NCI-H82 treated with DMSO at 0.1 percent for 48 hours (cell line): ENCODE measurements at regions not wholly inside any gene's neighbourhood (a gene's known extent, or its start where the extent isn't known, plus 50 kb on each side); places are given as distances from the start of the nearest gene placed in this dataset.
"Not testable (repeated sequence)": the region's sequence is repeated elsewhere in the genome, so short reads cannot be mapped to it uniquely, and the experiment has no call there.

ENCODE experiments used
- DNase-seq: peaks from one replicate; lab custom pipeline; 2025; ENCODE audit not compliant: unreplicated experiment; lab: John Stamatoyannopoulos, UW

DNA sequence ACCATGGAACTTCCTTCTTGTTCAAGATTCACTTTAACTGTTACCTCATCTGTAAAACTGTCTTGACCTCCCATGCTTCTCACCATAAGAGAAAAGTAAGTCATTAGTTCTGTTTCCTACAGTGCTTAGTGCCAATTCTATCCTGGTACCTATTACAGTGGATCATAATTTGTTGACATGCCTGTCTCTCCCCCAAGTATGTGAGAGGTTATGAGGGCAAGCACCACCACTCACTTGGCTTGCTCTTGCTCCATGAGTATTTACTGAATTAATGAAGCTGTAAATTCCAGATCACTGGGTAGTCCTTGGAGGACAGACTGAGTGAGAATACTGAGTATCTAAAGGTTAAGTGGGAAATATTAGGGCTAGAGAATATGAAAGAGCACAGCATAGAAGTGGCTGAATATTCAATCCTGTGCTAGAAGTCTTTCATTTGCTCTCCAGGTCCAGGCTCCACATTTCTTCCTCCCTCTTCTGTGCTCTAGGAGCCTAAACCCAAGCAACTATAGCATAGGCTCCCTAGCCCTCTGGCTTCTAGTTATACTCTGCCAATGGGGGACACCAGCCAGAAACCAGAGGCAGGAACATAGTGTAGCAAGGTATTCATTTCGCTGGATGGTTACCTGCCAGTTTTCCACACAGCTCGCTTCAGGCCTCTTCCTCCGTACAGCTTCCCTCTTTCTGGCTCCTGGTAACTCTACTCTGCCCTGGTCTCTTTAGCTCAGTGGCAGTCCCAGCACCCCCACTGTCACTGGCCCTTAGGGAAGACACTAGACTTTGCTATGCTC, 118.2 kb upstream of the SLC5A12 start:
- DNase-seq, result no peak

DNA sequence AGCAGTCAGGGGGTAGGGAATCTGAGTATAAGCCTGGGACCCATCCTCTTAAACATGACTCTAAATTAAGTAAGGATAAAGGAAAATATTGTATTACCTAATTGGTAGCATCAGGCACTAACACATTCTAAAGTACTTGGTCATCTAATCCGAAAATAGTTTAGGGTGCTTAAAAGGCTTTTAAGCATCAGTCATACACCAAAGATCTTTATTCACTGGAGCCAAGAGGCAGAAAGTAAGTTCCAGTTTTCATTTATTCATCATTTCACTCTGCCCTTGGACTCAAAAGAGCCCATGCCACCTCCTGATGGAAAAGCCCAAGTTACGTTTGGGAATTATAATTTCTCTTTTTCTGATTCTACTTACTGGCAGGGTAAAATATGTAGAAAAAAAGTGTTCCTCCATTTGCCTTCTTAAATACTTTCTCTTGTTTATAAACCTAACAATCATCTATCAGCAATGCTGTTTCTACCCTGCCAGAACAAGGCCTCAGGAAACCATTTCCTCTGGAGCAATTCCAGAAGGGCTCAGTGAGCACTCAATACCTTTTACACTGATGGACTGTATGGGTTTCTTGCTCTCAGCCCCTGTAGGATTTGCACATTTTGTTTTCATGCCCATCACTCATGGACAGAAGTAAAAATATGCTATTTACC, 120.1 kb upstream of the SLC5A12 start:
- DNase-seq, result no peak

DNA sequence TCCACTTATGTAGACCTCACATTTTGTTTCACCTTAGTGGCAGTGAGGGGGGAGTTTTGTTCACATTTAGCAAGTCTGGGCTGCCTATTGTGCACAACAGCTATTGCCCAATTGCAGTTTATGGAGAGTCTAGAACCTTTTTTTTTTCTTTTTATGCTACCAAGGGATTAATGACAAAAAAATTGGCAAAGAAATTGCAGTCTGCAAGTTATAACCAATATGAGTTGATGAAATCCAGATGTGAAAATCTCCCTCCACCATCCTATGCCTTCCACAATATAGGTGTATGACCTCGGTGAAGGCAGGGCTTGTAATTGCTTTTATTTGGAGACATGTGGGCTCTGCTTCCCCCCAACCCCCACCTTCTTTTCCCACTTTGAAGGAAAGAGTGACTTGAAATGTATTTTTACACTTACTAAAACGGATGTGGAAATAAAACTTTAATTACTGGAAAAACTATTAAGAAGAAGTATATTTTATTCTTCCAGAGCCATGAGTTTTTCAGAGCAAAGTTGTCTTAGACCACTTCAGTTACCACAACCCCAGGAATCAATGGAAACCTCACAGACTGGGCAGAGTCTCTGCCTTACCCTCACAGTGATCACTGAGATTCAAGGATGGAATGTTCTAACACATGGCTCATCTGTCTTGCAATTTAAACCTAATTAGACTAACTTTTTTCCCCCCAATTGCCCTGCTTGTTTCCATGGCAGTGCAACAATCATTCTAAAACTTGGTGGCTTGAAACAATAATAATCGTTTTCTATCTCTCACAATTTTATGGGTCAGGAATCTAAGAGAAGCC, 120.8 kb upstream of the SLC5A12 start:
- no peak for DNase-seq

DNA sequence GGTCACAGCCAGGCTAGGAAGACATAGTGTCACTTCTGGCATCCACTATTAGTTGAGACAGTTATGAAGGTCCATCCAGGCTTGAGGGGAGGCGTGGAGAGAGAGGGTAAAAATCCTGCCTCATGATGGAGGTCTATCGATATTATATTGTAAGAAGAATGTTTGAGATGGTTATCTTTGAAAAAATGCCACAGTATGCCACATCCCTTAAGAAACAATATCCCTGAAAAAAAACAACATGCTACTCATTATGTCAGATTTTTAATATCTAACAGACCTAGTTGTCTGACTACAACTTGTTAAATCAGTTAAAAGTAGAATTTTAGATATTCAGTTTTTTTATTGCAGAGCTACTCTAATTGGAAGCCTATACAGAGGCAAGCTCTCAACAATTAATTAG, 121.7 kb upstream of the SLC5A12 start:
- no peak for DNase-seq

DNA sequence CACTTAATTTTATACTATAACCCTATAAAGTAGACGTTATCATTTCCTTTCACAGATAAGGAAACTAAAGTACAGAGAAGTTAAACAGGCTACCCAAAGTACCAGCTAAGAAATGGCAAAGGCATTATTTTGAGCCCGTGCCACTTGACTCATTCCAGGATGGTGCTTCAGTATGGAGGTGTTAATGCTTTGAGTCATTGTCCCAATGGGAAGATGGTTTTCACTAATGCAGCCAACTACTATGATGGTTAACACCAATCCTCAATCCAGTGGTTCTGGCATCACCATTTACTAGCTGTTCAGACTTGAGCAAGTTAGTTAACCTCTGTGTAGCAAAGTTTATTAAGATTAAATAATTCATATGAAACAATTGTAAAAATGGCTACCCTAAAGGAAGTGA, 123.1 kb upstream of the SLC5A12 start:
- DNase-seq, result no peak

DNA sequence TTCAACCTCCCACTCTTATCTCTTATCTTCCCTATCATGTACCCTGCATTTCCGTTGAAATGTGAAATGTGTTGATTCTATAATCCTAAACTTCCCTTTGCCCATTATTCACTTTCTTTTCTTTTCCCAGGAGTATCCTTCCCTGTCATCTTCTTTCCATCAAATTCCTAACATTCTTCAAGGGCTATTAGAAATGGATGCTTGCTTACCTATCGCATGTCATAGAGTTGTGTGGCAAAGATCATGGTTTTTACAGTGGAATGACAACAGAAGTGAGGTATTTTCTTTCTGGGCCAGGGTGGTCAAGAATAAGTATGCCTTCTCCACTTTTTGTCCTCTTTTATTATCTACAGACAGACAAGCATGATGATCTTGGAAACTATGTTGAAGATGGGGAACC, 124.4 kb upstream of the SLC5A12 start:
- no peak for DNase-seq

DNA sequence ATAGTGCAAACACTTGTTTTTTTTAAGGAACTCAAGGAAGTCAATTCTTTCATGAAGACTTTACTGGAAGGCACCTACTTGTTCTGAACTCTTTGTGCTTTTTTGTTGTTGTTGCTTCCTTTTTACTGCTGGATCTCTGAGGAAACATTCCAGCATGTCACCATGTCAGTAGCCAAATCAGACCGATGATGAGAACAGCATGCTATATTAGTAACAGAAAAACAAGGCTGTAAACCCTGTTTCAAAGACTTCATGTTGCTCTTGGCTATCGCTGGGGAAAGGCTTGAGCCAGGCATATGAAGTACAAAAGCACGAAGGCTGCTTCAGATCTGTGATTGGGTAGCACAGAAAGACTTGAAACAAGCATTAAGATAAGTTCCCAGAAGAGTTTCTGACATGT, 125.6 kb upstream of the SLC5A12 start:
- DNase-seq, result no peak

DNA sequence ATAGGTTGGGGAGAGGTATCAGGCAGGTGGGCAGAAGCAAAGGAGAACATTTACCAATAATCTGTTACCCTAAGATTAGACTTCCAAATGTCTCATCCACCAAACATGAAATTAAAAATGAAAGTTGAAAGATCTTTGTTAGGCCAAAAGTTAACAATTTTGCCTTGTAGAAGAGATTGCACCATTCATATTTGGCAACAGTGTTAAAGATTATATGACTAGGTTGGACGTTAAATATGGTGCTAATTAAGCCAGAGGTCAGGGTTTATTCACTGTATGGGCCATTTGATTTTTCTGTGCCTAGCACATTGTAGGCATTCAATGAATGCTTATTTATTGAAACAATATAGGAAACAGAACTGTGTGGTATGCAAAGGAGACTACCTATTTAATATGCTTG, 126.1 kb upstream of the SLC5A12 start:
- DNase-seq, result no peak

DNA sequence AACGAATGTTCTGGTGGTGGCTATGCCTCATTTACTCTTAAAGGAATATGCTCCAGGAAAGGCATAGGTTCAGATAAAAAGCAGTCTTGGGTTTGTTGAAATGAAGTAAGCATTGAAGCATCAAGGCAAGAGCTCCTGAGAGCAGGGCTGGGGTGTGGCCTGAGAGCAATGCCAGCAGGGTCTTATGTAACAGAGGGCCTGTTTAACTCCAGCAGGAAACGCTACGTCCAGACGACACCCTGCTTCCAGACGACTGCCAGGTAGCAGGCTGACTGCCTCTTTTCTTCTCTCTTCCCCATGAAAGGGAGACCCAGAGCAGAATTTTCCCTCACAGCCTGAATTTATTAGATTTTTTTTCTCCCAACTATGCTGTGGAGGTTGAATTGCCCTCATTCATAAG, 127.2 kb upstream of the SLC5A12 start:
- no peak for DNase-seq

DNA sequence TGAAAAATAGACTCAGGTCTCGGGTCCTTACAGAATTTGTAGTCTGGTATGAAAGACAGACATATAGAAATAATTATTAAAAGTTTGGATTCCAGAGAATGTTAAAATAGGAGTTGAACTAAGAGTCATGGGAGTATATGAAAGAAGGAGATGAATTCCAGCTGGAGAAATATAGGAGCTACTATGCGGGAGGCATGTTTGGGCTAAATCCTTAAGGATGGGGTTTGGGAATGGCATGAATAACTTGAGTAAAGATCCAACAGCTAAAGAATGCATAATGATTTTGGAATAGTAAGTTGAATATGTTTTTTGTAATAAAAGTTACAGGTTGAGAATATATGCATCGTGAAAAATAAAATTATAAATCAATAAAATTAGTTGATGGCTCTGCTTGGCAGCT, 129.4 kb upstream of the SLC5A12 start:
- no peak for DNase-seq

DNA sequence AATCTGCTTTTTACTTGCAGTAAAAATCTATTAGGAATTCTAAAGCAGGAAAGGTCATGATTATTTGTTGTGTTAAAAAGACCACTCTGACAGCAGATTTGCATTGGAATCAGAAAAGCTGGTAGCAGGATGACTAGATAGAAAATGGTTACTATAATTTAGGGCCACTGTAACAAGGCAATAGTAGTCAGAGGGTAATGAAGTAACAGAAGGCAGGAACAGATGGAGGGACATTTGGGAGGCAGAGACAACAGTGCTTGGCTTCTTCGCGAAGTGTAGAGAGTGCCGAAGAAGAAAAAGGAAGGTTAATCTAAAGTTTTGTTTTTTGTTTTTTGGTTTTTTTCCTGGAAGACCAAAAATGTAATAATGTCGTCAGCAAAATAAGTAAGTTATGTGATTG, 129.8 kb upstream of the SLC5A12 start:
- no peak for DNase-seq

DNA sequence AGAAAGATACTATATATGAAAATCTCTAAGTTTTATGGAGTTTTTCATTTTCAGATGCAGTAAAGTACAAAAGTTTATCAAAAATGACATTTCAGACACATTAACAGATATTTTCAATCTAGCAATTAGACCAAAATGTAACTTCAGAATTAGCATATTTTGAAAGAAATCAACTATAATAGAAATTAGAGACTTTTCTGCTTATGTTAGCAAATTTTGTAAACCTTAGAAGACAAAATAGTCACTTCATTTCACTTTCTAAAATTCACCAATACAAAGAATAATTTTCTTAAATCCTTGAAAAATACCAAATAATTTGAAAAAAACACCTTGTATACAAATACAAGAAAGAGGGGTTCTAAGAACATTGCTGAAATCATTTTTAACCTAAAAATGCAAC, 135.8 kb upstream of the FIBIN start:
- no peak for DNase-seq

DNA sequence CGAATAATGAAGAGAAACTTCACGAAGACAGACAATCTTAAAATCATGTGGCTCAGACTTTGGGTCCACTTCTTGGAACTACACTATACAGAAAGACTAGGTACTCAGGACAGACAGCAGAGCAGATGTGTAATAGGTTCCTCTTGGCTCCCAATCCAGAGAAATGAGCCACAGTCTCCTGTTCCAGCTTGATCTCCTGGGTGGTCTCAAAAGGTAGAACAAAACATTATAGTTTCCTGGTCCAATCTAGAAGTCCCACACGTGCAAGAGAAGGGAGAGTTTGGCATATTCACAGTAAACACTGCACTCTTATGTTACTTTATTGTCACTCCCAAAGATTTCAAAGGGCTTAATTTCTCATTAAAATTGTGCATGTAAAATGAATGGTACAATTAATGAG, 134.5 kb upstream of the FIBIN start:
- DNase-seq, result no peak

DNA sequence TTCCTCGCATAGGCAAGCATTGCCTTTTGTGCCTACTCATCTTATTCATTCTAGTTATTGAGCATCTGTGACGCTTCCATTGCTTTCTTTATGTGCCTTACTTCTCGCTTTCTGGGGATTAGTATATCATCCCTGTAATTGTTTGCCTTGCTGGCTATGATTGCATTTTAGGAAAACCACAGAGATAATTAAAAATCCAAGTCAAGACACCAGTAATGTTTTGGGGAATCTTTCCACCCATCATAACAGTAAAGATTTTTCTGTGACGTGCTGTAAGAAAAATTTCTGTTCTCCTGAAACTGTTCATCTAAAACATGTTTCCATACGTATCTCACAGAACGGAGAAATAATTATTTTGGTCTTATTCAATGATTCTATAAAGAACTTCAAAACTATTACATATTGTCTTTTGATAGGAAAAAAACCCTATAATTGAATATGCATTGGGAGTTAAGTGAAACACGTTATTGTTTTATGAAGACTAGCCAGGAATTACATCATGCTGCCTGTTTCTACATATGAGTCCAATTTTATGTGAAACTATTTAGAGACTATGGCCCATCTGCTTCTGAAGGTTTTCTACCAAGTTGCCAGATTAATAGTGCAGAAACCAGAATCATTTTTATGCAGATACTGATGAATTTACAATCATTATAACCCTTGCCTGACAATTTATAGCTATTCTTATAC, 133.7 kb upstream of the FIBIN start:
- no peak for DNase-seq

DNA sequence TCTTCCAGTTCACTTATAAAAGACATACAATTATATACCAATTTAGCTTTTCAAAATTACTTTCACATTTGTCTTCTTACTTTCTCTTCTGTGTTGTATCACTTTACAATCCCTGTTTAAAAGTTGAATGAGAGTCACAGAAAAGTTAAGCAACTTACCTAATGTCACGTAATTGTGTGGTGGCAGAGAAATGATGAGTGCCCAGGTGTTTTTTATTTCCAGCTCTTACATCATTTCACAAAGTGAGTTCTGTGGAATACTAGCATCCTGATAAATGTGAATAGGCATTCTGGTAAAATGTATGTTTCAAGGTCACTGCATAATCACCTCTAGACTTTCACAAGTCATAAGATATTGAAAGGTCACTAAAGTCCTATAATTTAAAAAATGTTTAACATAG, 133.0 kb upstream of the FIBIN start:
- no peak for DNase-seq

DNA sequence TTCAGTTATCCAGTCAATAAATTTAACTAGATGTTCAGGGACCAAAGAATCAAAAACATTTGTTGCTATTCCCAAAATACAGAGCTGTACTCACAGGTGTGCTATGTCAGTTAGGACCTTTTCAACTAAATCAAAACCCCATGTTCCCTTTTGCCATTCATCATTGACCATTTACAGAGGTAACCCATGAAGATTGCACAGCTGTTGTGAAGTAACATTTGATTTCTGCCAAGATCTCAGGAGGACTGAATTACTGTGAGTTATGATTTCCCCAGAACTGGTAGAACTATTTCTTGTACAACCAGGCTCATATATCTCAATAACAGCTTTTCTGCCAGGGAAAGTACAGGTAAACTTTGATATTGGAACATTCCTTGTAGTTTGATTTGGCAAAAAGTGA, 131.1 kb upstream of the FIBIN start:
- DNase-seq, result no peak

DNA sequence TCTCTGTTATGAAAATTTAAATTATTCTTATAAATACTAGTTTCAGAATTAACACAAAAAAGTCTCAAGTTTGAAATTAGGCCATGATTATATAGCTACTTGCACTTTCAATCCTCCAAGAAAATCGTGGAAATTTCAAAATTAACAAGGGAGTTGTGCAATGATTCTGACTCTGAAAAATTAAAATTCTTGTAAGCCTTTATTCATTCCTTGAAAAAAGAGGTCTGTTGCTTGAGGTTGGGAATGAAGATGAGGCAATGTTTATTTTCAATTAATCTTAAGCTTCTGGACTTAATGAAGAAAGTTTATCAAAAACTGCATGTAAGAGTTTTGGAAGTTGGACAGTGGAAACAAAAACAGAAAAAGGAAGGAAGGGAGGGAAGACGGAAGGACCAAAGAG, 128.2 kb upstream of the FIBIN start:
- DNase-seq, result no peak

DNA sequence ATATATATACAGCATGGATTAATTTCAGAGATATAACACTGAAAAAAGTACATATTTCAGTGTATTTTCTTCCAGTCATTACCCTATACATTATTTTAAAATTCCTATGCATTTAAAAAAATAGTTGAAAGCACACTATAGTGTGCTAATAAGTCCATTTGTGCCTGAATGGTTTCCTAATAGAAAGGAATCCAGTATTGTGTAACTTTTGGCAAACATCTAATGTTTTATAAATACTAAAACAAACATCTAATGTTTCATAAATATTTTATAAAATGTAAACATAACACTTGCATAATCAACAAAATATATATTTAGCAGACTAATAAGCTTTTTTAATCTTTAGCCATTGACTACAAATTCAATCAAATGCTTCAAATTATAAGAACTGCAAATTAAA, 126.6 kb upstream of the FIBIN start:
- DNase-seq, result no peak

DNA sequence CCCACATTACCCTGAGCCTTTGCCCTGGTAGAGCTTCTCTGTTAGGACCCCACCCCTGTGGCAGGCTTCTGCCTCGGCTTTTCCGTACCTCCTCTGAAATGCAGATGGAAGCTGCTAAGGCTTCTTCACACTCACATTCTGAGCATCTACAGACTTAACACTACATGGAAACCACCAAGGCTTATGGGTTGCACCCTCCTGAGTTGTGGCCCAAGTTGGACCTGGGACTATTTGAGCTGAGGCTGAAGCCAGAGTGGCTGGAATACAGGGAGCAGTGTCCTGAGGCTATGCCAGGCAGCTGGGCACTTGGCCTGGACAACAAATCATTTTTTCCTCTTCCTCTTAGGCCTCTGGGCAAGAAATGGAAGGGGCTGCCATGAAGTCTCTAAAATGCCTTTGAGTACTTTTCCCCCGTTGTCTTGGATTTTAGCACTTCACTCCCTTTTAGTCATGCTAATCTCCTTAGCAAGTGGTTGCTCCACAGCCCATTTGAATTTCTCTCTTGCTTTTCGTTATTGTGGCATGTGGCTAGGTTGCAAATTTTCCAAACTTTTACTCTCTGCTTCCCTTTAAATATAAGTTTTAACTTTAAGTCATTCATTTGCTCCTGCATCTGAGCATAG, 114.8 kb upstream of the FIBIN start:
- DNase-seq, result no peak

DNA sequence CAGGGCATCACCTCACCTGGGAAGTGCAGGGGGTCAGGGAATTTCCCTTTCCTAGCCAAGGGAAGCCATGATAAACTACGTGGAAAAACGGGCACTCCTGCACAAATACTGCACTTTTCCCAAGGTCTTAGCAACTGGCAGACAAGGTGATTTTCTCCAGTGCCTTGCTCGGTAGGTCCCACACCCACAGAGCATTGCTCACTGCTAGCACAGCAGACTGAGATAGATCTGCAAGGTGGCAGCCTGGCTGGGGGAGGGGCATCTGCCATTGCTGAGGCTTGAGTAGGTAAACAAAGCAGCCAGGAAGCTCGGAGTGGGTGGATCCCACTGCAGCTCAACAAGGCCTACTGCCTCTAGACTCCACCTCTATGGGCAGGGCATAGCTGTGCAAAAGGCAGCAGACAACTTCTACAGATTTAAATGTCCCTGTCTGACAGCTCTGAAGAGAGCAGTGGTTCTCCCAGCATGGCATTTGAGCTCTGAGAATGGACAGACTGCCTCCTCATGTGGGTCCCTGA, 111.5 kb upstream of the FIBIN start:
- DNase-seq, result not testable (repeated sequence)

DNA sequence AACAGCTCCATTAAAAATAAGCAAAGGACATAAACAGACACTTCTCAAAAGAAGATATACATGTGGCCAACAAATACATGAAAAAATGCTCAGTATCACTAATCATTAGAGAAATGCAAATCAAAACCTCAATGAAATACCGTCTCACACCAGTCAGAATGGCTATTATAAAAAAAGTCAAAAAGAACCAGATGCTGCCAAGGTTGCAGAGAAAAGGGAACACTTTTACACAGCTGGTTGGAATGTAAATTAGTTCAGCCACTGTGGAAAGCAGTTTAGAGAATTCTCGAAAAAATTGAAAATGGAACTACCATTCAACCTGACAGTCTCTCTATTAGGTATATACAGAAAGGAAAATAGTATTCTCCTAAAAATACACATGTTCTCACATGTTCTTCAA, 102.4 kb upstream of the FIBIN start:
- no peak for DNase-seq
